PC-3 (cell line): ENCODE measurements at regions not wholly inside any gene's neighbourhood (a gene's known extent, or its start where the extent isn't known, plus 50 kb on each side); places are given as distances from the start of the nearest gene placed in this dataset.

Experiments used
- ATAC-seq: fragments of 200-7000 bp; cut with Tn5 transposase; 2 replicates; pipeline ENCODE4 v1.9.1; 2020; ENCODE audit warnings: mild to moderate bottlenecking, moderate library complexity
- BruUV-seq: library from RNA; stranded (reverse); fragments of 400-500 nt; replicated peaks from 2 replicates; lab custom pipeline; 2021; lab: Mats Ljungman, UMichigan
- CTCF ChIA-PET: fragments of 300-600 bp; sonication (Branson Sonifier 250); formaldehyde crosslinking; loops from one replicate; lab custom pipeline; 2022; ENCODE audit warnings: antibody characterized with exemption; lab: Charles Lee
- POLR2A ChIA-PET: fragments of 300-600 bp; sonication (Branson Sonifier 250); formaldehyde crosslinking; loops from one replicate; lab custom pipeline; 2022; ENCODE audit warnings: antibody characterized with exemption; ENCODE audit not compliant: unreplicated experiment; lab: Charles Lee
- DNase-seq: peaks from one replicate; pipeline ENCODE4 v3.0.0-alpha.2; 2015
- H2AFZ ChIP-seq: fragments of 300-600 bp; sonication (generic); 2 replicates; pipeline ENCODE4 v1.6.0; 2016; ENCODE audit warnings: antibody characterized with exemption, low read length
- H3F3A ChIP-seq: fragments of 300-600 bp; sonication (generic); one replicate; pipeline ENCODE4 v1.6.0; 2017; ENCODE audit warnings: antibody characterized with exemption, low read length, control low read depth, mild to moderate bottlenecking; ENCODE audit not compliant: unreplicated experiment
- H3K27ac ChIP-seq: fragments of 300-600 bp; sonication (generic); 2 replicates; pipeline ENCODE4 v1.5.1; 2016; ENCODE audit warnings: mild to moderate bottlenecking, low read length
- H3K27me3 ChIP-seq: fragments of 300-600 bp; sonication (generic); 2 replicates; pipeline ENCODE4 v1.6.1; 2016; ENCODE audit warnings: low read length, mixed read lengths
- H3K36me3 ChIP-seq: fragments of 300-600 bp; sonication (generic); 2 replicates; pipeline ENCODE4 v1.6.1; 2016; ENCODE audit warnings: low read depth, mixed run types, low read length, mixed read lengths
- H3K4me1 ChIP-seq: fragments of 300-600 bp; sonication (generic); 2 replicates; pipeline ENCODE4 v1.5.1; 2016; ENCODE audit warnings: low read length; ENCODE audit not compliant: insufficient read depth
- H3K4me2 ChIP-seq: fragments of 300-600 bp; sonication (generic); 2 replicates; pipeline ENCODE4 v1.6.0; 2016; ENCODE audit warnings: low read length
- H3K4me3 ChIP-seq: fragments of 300-600 bp; sonication (generic); 2 replicates; pipeline ENCODE4 v1.5.1; 2016; ENCODE audit warnings: mild to moderate bottlenecking, low read length, mixed read lengths
- H3K79me2 ChIP-seq: fragments of 300-600 bp; sonication (generic); 2 replicates; pipeline ENCODE4 v1.6.1; 2017; ENCODE audit warnings: low read length, mixed read lengths
- H3K9ac ChIP-seq: fragments of 300-600 bp; sonication (generic); 2 replicates; pipeline ENCODE4 v1.6.0; 2016; ENCODE audit warnings: mild to moderate bottlenecking, low read length
- H3K9me2 ChIP-seq: fragments of 300-600 bp; sonication (generic); replicated peaks from 2 replicates; pipeline ENCODE4 v1.6.1; 2016; ENCODE audit warnings: mixed run types, low read length, mixed read lengths
- H3K9me3 ChIP-seq: fragments of 300-600 bp; sonication (generic); 2 replicates; pipeline ENCODE4 v1.6.1; 2016; ENCODE audit warnings: low read length, mixed read lengths
- H4K20me1 ChIP-seq: fragments of 300-600 bp; sonication (generic); 2 replicates; pipeline ENCODE4 v1.6.1; 2016; ENCODE audit warnings: low read length, mixed read lengths
- EZH2 ChIP-seq: fragments of 300-600 bp; sonication (generic); IDR thresholded peaks from one replicate; pipeline ENCODE4 v1.6.1; 2017; ENCODE audit warnings: antibody characterized with exemption, mild to moderate bottlenecking, low read length; ENCODE audit not compliant: unreplicated experiment
- EZH2phosphoT487 ChIP-seq: fragments of 300-600 bp; sonication (generic); IDR thresholded peaks from 2 replicates; pipeline ENCODE4 v1.6.1; 2018; ENCODE audit warnings: mild to moderate bottlenecking, antibody characterized with exemption, low read length, borderline replicate concordance
- intact Hi-C: fragments of 100-400 bp; cut with micrococcal nuclease; formaldehyde crosslinking; loops from 2 replicates; pipeline ENCODE4 v1.9.0; 2023
- TF ChIP-seq, protein P1 (sequence below): fragments of 300-600 bp; sonication (generic); conservative IDR thresholded peaks from 2 replicates; pipeline ENCODE4 v1.5.1; 2017; ENCODE audit warnings: antibody characterized with exemption, low read depth, mild to moderate bottlenecking, low read length

DNA sequence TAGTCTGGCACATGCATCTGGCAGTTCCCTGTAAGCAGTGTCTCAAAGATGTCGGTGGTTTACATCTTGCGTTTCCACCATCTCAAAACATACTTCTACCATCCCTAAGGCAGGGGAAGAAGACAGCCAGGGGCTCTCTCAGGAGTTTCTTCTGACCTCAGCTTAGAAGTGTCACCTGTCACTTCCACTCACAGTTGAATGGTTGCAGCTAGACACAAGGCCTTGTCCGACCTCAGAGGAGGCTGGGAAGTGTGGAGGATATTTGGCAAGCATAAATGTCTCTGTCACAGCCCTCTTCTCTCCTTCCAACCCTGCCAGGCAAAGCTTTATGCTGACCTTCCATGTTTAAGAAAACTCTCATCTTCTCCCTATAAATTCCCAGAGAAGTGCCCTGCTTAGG lies 193.3 kb downstream of the HERPUD2 start:
- Histone ChIP-seq H3K36me3 (no peaks in the 10 kb centered on the region), H4K20me1 (no peaks in the 10 kb centered on the region), H3K79me2 (no peaks in the 10 kb centered on the region), H3K27me3 (peaks cover 25% of the 10 kb centered on the region), H3K9me3 (no peaks in the 10 kb centered on the region), H3K9me2 (no peaks in the 10 kb centered on the region), H3K4me2 (no peak overlapping the region), H2AFZ (no peak overlapping the region), H3K4me1 (no peaks in the 10 kb centered on the region), H3K9ac (no peak overlapping the region), H3K4me3 (no peak overlapping the region), H3F3A (no peaks in the 10 kb centered on the region), H3K27ac (no peak overlapping the region)
- intact Hi-C loops = no loop called here
- ChIA-PET POLR2A (no interaction called here), CTCF (interaction anchor here (0.5 kb wide), 1 partner anchor 603 kb away, joined by 3 read pairs; no protein-coding TSS in a partner anchor)
- ATAC-seq = no peak
- BruUV-seq = no TSS peak
- DNase-seq = no peak
- TF ChIP-seq, protein P1, sequence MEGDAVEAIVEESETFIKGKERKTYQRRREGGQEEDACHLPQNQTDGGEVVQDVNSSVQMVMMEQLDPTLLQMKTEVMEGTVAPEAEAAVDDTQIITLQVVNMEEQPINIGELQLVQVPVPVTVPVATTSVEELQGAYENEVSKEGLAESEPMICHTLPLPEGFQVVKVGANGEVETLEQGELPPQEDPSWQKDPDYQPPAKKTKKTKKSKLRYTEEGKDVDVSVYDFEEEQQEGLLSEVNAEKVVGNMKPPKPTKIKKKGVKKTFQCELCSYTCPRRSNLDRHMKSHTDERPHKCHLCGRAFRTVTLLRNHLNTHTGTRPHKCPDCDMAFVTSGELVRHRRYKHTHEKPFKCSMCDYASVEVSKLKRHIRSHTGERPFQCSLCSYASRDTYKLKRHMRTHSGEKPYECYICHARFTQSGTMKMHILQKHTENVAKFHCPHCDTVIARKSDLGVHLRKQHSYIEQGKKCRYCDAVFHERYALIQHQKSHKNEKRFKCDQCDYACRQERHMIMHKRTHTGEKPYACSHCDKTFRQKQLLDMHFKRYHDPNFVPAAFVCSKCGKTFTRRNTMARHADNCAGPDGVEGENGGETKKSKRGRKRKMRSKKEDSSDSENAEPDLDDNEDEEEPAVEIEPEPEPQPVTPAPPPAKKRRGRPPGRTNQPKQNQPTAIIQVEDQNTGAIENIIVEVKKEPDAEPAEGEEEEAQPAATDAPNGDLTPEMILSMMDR = no peak
- TF ChIP-seq EZH2 (no peak), EZH2phosphoT487 (no peak)

DNA sequence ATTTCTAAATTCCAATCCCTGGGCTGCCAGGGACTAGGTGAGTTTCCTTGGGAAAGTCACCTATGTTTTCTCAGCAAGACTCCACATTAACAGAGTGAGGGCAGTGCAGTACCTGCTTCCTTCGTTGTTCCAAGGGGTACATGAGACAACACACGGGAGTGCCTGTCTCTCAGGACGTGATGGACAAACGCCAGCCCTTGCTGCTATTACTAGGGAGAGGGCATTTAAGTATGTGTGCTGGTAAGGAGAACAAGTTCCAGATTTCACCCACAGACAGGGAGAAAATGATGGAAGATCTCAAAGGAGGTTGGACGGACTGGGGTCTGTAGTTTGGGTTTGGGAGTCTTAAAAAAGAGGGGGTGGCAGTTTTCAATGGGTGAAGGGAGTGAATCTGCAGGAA lies 195.7 kb downstream of the HERPUD2 start:
- DNase-seq = no peak
- H3K9ac ChIP-seq = no peak overlapping the region
- no peaks in the 10 kb centered on the region for H3K9me2 ChIP-seq
- no peak overlapping the region for H3K4me3 ChIP-seq
- no peaks in the 10 kb centered on the region for H3K79me2 ChIP-seq
- H3F3A ChIP-seq = no peaks in the 10 kb centered on the region
- no TSS peak for BruUV-seq
- H3K27me3 ChIP-seq = peaks cover 16% of the 10 kb centered on the region
- H3K9me3 ChIP-seq = no peaks in the 10 kb centered on the region
- intact Hi-C loops = no loop called here
- TF ChIP-seq, protein P1 = no peak
- no peak for TF ChIP-seq EZH2
- no peak for TF ChIP-seq EZH2phosphoT487
- ChIA-PET CTCF (no interaction called here), POLR2A (no interaction called here)
- H3K36me3 ChIP-seq = no peaks in the 10 kb centered on the region
- no peaks in the 10 kb centered on the region for H4K20me1 ChIP-seq
- H2AFZ ChIP-seq = no peak overlapping the region
- no peaks in the 10 kb centered on the region for H3K4me1 ChIP-seq
- no peak overlapping the region for H3K27ac ChIP-seq
- ATAC-seq = no peak
- H3K4me2 ChIP-seq = no peak overlapping the region

DNA sequence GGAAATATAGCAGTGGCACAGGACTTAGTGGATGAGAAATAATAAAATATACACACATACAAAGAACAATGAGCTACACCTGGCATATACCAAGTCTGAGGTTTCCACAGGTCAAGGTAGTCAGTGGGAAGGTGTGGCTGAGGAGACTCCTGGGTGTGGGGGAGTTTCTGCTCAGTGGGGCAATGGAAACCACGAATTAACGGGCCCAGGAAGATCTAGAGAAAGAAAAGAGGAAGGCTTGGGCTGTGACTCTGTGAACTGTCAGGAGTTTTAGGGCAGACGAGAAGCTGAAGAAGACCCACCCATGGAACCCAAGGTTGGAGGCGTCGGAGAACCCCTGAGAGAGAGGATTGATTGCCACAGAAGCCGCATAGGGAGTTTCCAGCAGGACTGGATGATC lies 196.5 kb downstream of the HERPUD2 start:
- no peaks in the 10 kb centered on the region for H3F3A ChIP-seq
- H3K4me2 ChIP-seq = no peak overlapping the region
- H3K79me2 ChIP-seq = no peaks in the 10 kb centered on the region
- H3K4me1 ChIP-seq = no peaks in the 10 kb centered on the region
- POLR2A ChIA-PET = no interaction called here
- H3K36me3 ChIP-seq = no peaks in the 10 kb centered on the region
- DNase-seq (no peak), ATAC-seq (no peak)
- no TSS peak for BruUV-seq
- TF ChIP-seq EZH2phosphoT487 (no peak), EZH2 (no peak)
- TF ChIP-seq, protein P1 = no peak
- no peaks in the 10 kb centered on the region for H3K9me3 ChIP-seq
- H3K27me3 ChIP-seq = peaks cover 23% of the 10 kb centered on the region
- H3K9ac ChIP-seq = no peak overlapping the region
- no peaks in the 10 kb centered on the region for H3K9me2 ChIP-seq
- no peak overlapping the region for H2AFZ ChIP-seq
- H3K4me3 ChIP-seq = no peak overlapping the region
- no peak overlapping the region for H3K27ac ChIP-seq
- no peaks in the 10 kb centered on the region for H4K20me1 ChIP-seq
- intact Hi-C loops = no loop called here
- CTCF ChIA-PET = no interaction called here
